ENCODE measurements at regions not wholly inside any gene's neighbourhood (a gene's known extent, or its start where the extent isn't known, plus 50 kb on each side); places are given as distances from the start of the nearest gene placed in this dataset.

DNA sequence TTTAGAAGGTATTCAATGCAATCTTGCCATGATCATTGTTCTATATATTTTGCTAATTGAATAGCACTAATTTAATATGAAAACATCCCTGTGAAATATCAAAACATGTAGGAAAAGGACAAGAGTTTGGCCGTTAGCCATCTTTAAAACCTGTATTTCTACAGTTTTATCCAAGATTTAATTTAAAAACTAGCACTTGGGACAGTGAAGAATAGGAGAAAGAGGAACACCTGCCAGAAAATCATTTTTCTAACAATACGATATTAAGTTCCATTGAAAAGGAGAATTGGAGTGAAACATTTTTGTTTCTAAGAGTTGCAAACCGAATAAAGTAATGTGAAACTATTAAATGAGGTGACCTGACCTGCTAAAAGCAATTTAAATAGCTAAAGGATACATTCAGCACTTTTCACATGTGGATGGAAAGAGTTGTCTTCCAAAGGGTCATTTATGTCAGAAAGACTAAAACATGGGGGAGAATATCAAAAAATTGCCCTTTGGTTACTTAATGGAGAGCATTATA is 1673.6 kb upstream of the MIR17HG start:
- no peak overlapping the region for H3K4me3 Mint-ChIP-seq
- no peaks in the 10 kb centered on the region for H3K79me2 ChIP-seq (ENCODE audit: low read depth)
- TF ChIP-seq, protein P1, sequence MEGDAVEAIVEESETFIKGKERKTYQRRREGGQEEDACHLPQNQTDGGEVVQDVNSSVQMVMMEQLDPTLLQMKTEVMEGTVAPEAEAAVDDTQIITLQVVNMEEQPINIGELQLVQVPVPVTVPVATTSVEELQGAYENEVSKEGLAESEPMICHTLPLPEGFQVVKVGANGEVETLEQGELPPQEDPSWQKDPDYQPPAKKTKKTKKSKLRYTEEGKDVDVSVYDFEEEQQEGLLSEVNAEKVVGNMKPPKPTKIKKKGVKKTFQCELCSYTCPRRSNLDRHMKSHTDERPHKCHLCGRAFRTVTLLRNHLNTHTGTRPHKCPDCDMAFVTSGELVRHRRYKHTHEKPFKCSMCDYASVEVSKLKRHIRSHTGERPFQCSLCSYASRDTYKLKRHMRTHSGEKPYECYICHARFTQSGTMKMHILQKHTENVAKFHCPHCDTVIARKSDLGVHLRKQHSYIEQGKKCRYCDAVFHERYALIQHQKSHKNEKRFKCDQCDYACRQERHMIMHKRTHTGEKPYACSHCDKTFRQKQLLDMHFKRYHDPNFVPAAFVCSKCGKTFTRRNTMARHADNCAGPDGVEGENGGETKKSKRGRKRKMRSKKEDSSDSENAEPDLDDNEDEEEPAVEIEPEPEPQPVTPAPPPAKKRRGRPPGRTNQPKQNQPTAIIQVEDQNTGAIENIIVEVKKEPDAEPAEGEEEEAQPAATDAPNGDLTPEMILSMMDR (IDR thresholded peaks at IDR 0.05), result no peak
- TF ChIP-seq EZH2phosphoT487 (IDR thresholded peaks at IDR 0.05), result no peak
- no peak for TF ChIP-seq EZH2 (IDR thresholded peaks at IDR 0.05)
- H3K36me3 ChIP-seq, result no peaks in the 10 kb centered on the region
- no peak overlapping the region for H3K4me3 ChIP-seq
- no peaks in the 10 kb centered on the region for H3K36me3 Mint-ChIP-seq
- H3K9ac ChIP-seq, result no peak overlapping the region
- no peak overlapping the region for H3K27ac ChIP-seq
- no peaks in the 10 kb centered on the region for H3K27me3 Mint-ChIP-seq (ENCODE audit: insufficient read depth, low read depth)
- peaks cover 2% of the 10 kb centered on the region for H3K9me3 Mint-ChIP-seq
- no peak overlapping the region for H3K4me2 ChIP-seq
- H4K20me1 ChIP-seq (ENCODE audit: low read depth), result no peaks in the 10 kb centered on the region
- H3K27ac Mint-ChIP-seq, result no peak overlapping the region
- DNase-seq (ENCODE audit: low spot score), result no peak
- no peaks in the 10 kb centered on the region for H3K9me3 ChIP-seq (ENCODE audit: low read depth)
- no peak overlapping the region for H2AFZ ChIP-seq (replicated peaks)
- no peaks in the 10 kb centered on the region for H3K4me1 Mint-ChIP-seq
- H3K27me3 ChIP-seq, result no peaks in the 10 kb centered on the region
- peaks cover 4% of the 10 kb centered on the region for H3K4me1 ChIP-seq
- H3F3A ChIP-seq (ENCODE audit: low read depth), result no peaks in the 10 kb centered on the region

- Histone ChIP-seq H3K27me3 (no peaks in the 10 kb centered on the region), H3K79me2 (ENCODE audit: low read depth) (no peaks in the 10 kb centered on the region), H3K4me3 (no peak overlapping the region), H3F3A (ENCODE audit: low read depth) (no peaks in the 10 kb centered on the region), H3K27ac (no peak overlapping the region), H3K36me3 (no peaks in the 10 kb centered on the region), H3K9me3 (ENCODE audit: low read depth) (no peaks in the 10 kb centered on the region), H3K9ac (no peak overlapping the region), H3K4me2 (no peak overlapping the region), H4K20me1 (ENCODE audit: low read depth) (no peaks in the 10 kb centered on the region), H2AFZ (replicated peaks) (no peak overlapping the region), H3K4me1 (no peaks in the 10 kb centered on the region)
- DNase-seq (ENCODE audit: low spot score), result no peak
- H3K4me1 Mint-ChIP-seq, result no peaks in the 10 kb centered on the region
- TF ChIP-seq, protein P1 (IDR thresholded peaks at IDR 0.05), result no peak
- TF ChIP-seq EZH2 (IDR thresholded peaks at IDR 0.05), result no peak
- no peak for TF ChIP-seq EZH2phosphoT487 (IDR thresholded peaks at IDR 0.05)
- no peak overlapping the region for H3K4me3 Mint-ChIP-seq
- H3K27ac Mint-ChIP-seq, result no peak overlapping the region
- no peaks in the 10 kb centered on the region for H3K27me3 Mint-ChIP-seq (ENCODE audit: insufficient read depth, low read depth)
- H3K36me3 Mint-ChIP-seq, result no peaks in the 10 kb centered on the region
- H3K9me3 Mint-ChIP-seq, result no peaks in the 10 kb centered on the region
Observed at GRCh38 chr13:89678466-89679121, 1668.9 kb upstream of the MIR17HG start.

DNA sequence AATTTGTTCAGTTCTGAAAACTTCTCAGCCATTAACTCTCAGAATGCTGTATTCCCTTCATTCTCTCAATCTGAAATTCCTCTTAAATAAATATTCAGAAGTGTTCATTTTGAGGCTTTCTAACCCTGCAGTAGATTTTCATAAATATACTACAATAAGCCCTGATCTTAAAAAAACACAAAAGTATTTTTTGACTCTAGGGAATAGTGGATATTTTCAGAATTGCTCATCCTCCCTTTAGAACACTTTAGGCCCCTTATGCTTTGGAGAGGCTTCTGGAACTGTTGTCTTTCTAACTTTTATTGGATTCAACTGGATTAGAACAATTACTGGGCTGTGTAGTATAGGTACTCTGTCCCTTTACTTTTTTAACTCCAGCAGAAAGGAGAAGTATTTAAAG is 1662.6 kb upstream of the MIR17HG start:
- peaks cover 2% of the 10 kb centered on the region for H3K27me3 Mint-ChIP-seq (ENCODE audit: insufficient read depth, low read depth)
- Histone ChIP-seq H3K27me3 (no peaks in the 10 kb centered on the region), H3K36me3 (no peaks in the 10 kb centered on the region), H3K4me1 (peaks cover 6% of the 10 kb centered on the region), H3K9ac (no peak overlapping the region), H4K20me1 (ENCODE audit: low read depth) (no peaks in the 10 kb centered on the region), H3K4me3 (no peak overlapping the region), H3K4me2 (no peak overlapping the region), H3K79me2 (ENCODE audit: low read depth) (no peaks in the 10 kb centered on the region), H2AFZ (replicated peaks) (no peak overlapping the region), H3K9me3 (ENCODE audit: low read depth) (no peaks in the 10 kb centered on the region), H3K27ac (no peak overlapping the region), H3F3A (ENCODE audit: low read depth) (no peaks in the 10 kb centered on the region)
- no peaks in the 10 kb centered on the region for H3K36me3 Mint-ChIP-seq
- H3K4me3 Mint-ChIP-seq, result no peak overlapping the region
- H3K4me1 Mint-ChIP-seq, result no peaks in the 10 kb centered on the region
- no peak overlapping the region for H3K27ac Mint-ChIP-seq
- no peak for DNase-seq (ENCODE audit: low spot score)
- no peaks in the 10 kb centered on the region for H3K9me3 Mint-ChIP-seq
- TF ChIP-seq EZH2phosphoT487 (IDR thresholded peaks at IDR 0.05) (no peak), EZH2 (IDR thresholded peaks at IDR 0.05) (no peak)
- TF ChIP-seq, protein P1 (IDR thresholded peaks at IDR 0.05), result no peak

All from neural progenitor cell (in vitro differentiated cells).